ENCODE measurements at regions not wholly inside any gene's neighbourhood (a gene's known extent, or its start where the extent isn't known, plus 50 kb on each side); places are given as distances from the start of the nearest gene placed in this dataset.

DNA sequence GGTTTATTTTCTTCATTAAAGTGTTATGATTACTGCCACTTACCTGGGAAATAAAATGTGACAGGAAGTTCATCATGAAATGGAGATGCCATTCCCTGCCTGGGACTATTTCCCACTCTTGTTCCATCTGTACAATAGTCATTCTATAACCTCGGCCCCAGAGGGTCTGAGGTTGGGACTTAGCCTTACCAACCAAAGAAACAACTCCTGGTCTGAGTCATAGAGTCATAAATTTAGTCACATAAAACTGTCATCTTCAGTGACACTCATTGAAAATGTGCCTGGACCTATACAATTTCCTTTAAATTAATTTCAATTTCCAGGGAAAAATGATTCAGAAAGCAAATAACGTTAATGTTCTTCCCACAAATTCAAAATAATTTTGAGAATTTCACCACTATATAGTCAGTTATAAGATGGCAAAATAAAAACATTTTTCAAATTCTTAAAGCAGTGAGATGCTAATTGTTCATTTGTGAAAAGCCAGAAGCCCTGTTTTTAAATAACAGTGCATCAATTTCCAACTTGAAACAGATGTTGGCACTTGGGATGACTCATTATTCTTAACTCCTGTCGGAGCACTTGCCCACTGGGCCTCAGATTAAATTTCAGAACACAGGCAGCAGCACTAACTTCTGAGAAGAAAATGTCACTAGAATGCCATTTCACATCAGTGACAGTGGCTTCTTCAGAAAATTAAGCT, 201.2 kb upstream of the SMLR1 start:
- TF ChIP-seq, protein P1, sequence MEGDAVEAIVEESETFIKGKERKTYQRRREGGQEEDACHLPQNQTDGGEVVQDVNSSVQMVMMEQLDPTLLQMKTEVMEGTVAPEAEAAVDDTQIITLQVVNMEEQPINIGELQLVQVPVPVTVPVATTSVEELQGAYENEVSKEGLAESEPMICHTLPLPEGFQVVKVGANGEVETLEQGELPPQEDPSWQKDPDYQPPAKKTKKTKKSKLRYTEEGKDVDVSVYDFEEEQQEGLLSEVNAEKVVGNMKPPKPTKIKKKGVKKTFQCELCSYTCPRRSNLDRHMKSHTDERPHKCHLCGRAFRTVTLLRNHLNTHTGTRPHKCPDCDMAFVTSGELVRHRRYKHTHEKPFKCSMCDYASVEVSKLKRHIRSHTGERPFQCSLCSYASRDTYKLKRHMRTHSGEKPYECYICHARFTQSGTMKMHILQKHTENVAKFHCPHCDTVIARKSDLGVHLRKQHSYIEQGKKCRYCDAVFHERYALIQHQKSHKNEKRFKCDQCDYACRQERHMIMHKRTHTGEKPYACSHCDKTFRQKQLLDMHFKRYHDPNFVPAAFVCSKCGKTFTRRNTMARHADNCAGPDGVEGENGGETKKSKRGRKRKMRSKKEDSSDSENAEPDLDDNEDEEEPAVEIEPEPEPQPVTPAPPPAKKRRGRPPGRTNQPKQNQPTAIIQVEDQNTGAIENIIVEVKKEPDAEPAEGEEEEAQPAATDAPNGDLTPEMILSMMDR (IDR thresholded peaks at IDR 0.05) = no peak
- no peak for TF ChIP-seq POLR2A (IDR thresholded peaks at IDR 0.05)
